OCI-LY1 (cell line): ENCODE measurements at regions not wholly inside any gene's neighbourhood (a gene's known extent, or its start where the extent isn't known, plus 50 kb on each side); places are given as distances from the start of the nearest gene placed in this dataset.

Experiments used
- H2AFZ ChIP-seq: fragments of 200-600 bp; sonication (generic), shearing (Covaris generic); 2 replicates; pipeline ENCODE4 v1.6.0; 2014; ENCODE audit warnings: antibody characterized with exemption, mild to moderate bottlenecking, low read length
- H3F3A ChIP-seq: fragments of 200-600 bp; sonication (generic), shearing (Covaris generic); 2 replicates; pipeline ENCODE4 v1.6.0; 2014; ENCODE audit warnings: mild to moderate bottlenecking, antibody characterized with exemption, low read length, moderate library complexity; ENCODE audit not compliant: insufficient read depth
- H3K27ac ChIP-seq: fragments of 200-600 bp; sonication (generic); 2 replicates; pipeline ENCODE4 v1.5.1; 2014; ENCODE audit warnings: low read length, mixed run types, mild to moderate bottlenecking, low read depth; ENCODE audit not compliant: poor library complexity, severe bottlenecking
- H3K27me3 ChIP-seq: fragments of 200-600 bp; sonication (generic); 2 replicates; pipeline ENCODE4 v1.6.0; 2014; ENCODE audit warnings: antibody characterized with exemption, mild to moderate bottlenecking, low read length, moderate library complexity; ENCODE audit not compliant: insufficient read depth
- H3K36me3 ChIP-seq: fragments of 200-600 bp; sonication (generic); 2 replicates; pipeline ENCODE4 v1.6.1; 2014; ENCODE audit warnings: mild to moderate bottlenecking, antibody characterized with exemption, low read length, moderate library complexity, mixed read lengths; ENCODE audit not compliant: insufficient read depth
- H3K4me1 ChIP-seq: fragments of 200-600 bp; sonication (generic); 2 replicates; pipeline ENCODE4 v1.5.1; 2014; ENCODE audit warnings: mild to moderate bottlenecking, low read length, moderate library complexity; ENCODE audit not compliant: insufficient read depth, severe bottlenecking
- H3K4me2 ChIP-seq: fragments of 200-600 bp; sonication (generic), shearing (Covaris generic); 2 replicates; pipeline ENCODE4 v1.6.1; 2014; ENCODE audit warnings: low read length
- H3K4me3 ChIP-seq: fragments of 200-600 bp; sonication (generic); 2 replicates; pipeline ENCODE4 v1.5.1; 2014; ENCODE audit warnings: low read length, low read depth, mild to moderate bottlenecking, mixed read lengths; ENCODE audit not compliant: poor library complexity, severe bottlenecking
- H3K79me2 ChIP-seq: fragments of 200-600 bp; shearing (Covaris generic); 2 replicates; pipeline ENCODE4 v1.6.1; 2016; ENCODE audit warnings: mixed run types, low read length, mixed read lengths; ENCODE audit not compliant: insufficient read depth
- H3K9ac ChIP-seq: fragments of 200-600 bp; sonication (generic), shearing (Covaris generic); 2 replicates; pipeline ENCODE4 v1.6.1; 2014; ENCODE audit warnings: mild to moderate bottlenecking, low read length, mixed read lengths
- H3K9me2 ChIP-seq: fragments of 200-600 bp; sonication (generic), shearing (Covaris generic); 2 replicates; pipeline ENCODE4 v1.6.1; 2014; ENCODE audit warnings: low read depth, mild to moderate bottlenecking, low read length, mixed read lengths
- H3K9me3 ChIP-seq: fragments of 200-600 bp; shearing (Covaris generic); 2 replicates; pipeline ENCODE4 v1.6.1; 2014; ENCODE audit warnings: low read length, mixed read lengths
- H4K20me1 ChIP-seq: fragments of 200-600 bp; sonication (generic), shearing (Covaris generic); 2 replicates; pipeline ENCODE4 v1.6.0; 2016; ENCODE audit warnings: mild to moderate bottlenecking, low read length; ENCODE audit not compliant: insufficient read depth
- EZH2 ChIP-seq: fragments of 200-600 bp; sonication (generic), shearing (Covaris generic); IDR thresholded peaks from 2 replicates; pipeline ENCODE4 v1.8.0; 2017; ENCODE audit warnings: borderline replicate concordance, mixed run types, mild to moderate bottlenecking, antibody characterized with exemption, low read length, moderate library complexity, mixed read lengths
- TF ChIP-seq, protein P1 (sequence below): fragments of 200-600 bp; sonication (generic), shearing (Covaris generic); IDR thresholded peaks from 2 replicates; pipeline ENCODE4 v1.5.1; 2017; ENCODE audit warnings: mild to moderate bottlenecking, antibody characterized with exemption, low read length, moderate library complexity, mixed read lengths

- Histone ChIP-seq H3K9ac (no peak overlapping the region), H3K27ac (no peak overlapping the region), H3K4me3 (no peak overlapping the region), H3K79me2 (no peaks in the 10 kb centered on the region), H2AFZ (no peak overlapping the region), H3K9me3 (no peaks in the 10 kb centered on the region), H3K9me2 (no peaks in the 10 kb centered on the region), H3K4me2 (no peak overlapping the region), H4K20me1 (no peaks in the 10 kb centered on the region), H3F3A (no peaks in the 10 kb centered on the region), H3K27me3 (no peaks in the 10 kb centered on the region), H3K4me1 (peaks cover 17% of the 10 kb centered on the region), H3K36me3 (no peaks in the 10 kb centered on the region)
- no peak for TF ChIP-seq EZH2
- TF ChIP-seq, protein P1, sequence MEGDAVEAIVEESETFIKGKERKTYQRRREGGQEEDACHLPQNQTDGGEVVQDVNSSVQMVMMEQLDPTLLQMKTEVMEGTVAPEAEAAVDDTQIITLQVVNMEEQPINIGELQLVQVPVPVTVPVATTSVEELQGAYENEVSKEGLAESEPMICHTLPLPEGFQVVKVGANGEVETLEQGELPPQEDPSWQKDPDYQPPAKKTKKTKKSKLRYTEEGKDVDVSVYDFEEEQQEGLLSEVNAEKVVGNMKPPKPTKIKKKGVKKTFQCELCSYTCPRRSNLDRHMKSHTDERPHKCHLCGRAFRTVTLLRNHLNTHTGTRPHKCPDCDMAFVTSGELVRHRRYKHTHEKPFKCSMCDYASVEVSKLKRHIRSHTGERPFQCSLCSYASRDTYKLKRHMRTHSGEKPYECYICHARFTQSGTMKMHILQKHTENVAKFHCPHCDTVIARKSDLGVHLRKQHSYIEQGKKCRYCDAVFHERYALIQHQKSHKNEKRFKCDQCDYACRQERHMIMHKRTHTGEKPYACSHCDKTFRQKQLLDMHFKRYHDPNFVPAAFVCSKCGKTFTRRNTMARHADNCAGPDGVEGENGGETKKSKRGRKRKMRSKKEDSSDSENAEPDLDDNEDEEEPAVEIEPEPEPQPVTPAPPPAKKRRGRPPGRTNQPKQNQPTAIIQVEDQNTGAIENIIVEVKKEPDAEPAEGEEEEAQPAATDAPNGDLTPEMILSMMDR = no peak
These were observed 533.4 kb upstream of the ID2 start for GRCh38 chr2:8148260-8149006.

- no peaks in the 10 kb centered on the region for H3K27me3 ChIP-seq
- no peak overlapping the region for H2AFZ ChIP-seq
- H3F3A ChIP-seq = no peaks in the 10 kb centered on the region
- no peaks in the 10 kb centered on the region for H3K36me3 ChIP-seq
- H3K9me3 ChIP-seq = no peaks in the 10 kb centered on the region
- no peak for TF ChIP-seq EZH2
- TF ChIP-seq, protein P1 = no peak
- no peak overlapping the region for H3K4me3 ChIP-seq
- no peaks in the 10 kb centered on the region for H3K79me2 ChIP-seq
- no peak overlapping the region for H3K9ac ChIP-seq
- peaks cover 19% of the 10 kb centered on the region for H3K4me1 ChIP-seq
- H3K27ac ChIP-seq = no peak overlapping the region
- no peaks in the 10 kb centered on the region for H3K9me2 ChIP-seq
- H3K4me2 ChIP-seq = no peak overlapping the region
- H4K20me1 ChIP-seq = no peaks in the 10 kb centered on the region
These were observed 532.9 kb upstream of the ID2 start for GRCh38 chr2:8149007-8149405.

DNA sequence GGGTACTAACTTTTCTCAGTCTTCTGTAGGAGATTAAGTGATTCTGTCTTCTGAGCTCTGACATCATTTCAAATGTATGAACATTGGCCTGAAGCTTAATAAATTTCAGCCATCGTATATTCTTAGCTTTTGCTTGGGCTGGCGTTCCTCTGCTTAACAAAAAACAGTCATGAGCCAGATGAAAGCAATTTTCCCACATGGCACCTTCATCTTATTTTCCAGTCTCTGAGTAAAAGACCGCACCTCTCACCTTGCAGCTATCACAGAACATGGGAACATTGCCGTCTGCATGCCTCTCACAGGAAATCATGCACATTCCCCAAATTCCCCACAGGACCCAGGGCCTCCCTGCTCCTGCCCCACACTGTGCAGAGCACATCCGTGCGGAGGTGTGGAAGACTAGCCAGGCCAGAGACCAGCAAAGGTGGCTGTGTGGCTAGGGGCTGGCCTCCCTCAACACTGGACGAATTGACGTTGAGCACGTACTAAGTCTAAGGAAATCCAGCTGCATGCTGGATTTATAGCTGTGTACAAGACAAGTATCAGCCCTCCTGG, 531.8 kb upstream of the ID2 start:
- Histone ChIP-seq H3K79me2 (no peaks in the 10 kb centered on the region), H3K27ac (no peak overlapping the region), H3K27me3 (no peaks in the 10 kb centered on the region), H3K4me1 (peaks cover 19% of the 10 kb centered on the region), H3K9me2 (no peaks in the 10 kb centered on the region), H2AFZ (no peak overlapping the region), H3F3A (no peaks in the 10 kb centered on the region), H3K4me3 (no peak overlapping the region), H3K9me3 (no peaks in the 10 kb centered on the region), H4K20me1 (no peaks in the 10 kb centered on the region), H3K36me3 (no peaks in the 10 kb centered on the region), H3K4me2 (no peak overlapping the region), H3K9ac (no peak overlapping the region)
- TF ChIP-seq EZH2 = no peak
- TF ChIP-seq, protein P1 = no peak
